CD14-positive monocyte (primary cell): ENCODE measurements at regions not wholly inside any gene's neighbourhood (a gene's known extent, or its start where the extent isn't known, plus 50 kb on each side); places are given as distances from the start of the nearest gene placed in this dataset.

Experiments
- DNase-seq, 3 donors: peaks; one replicate each; pipeline ENCODE4 v3.0.0-alpha.2; 2011 to 2022
- H2AFZ ChIP-seq: 2 replicates; pipeline ENCODE4 v1.6.0; 2012; ENCODE audit warnings: mild to moderate bottlenecking, low read depth, low read length, inconsistent platforms; ENCODE audit not compliant: insufficient read depth, poor library complexity, severe bottlenecking
- H3K27ac ChIP-seq, 2 donors: 1 replicate in 1 of 2; 2 replicates in 1 of 2; pipeline ENCODE4 v1.5.1; 2012 to 2013; ENCODE audit warnings: low read length in 2 of 2, control low read depth in 1 of 2, inconsistent platforms in 1 of 2, low read depth in 1 of 2, mild to moderate bottlenecking in 1 of 2
- H3K27me3 ChIP-seq, 2 donors: one replicate each; pipeline versions ENCODE4 v1.6.0 to v1.6.1; 2011 to 2013; ENCODE audit warnings: low read length in 2 of 2; ENCODE audit not compliant: control insufficient read depth in 2 of 2, insufficient read depth in 2 of 2
- H3K36me3 ChIP-seq, 2 donors: replicated peaks in 1 of 2; 1 replicate in 1 of 2; 2 replicates in 1 of 2; pipeline versions ENCODE4 v1.5.1 to v1.6.1; 2012 to 2013; ENCODE audit warnings: low read length in 2 of 2, control low read depth in 1 of 2, inconsistent platforms in 1 of 2, mild to moderate bottlenecking in 1 of 2; ENCODE audit not compliant: insufficient read depth in 2 of 2, control insufficient read depth in 1 of 2
- H3K4me1 ChIP-seq, 2 donors: 1 replicate in 1 of 2; 2 replicates in 1 of 2; pipeline versions ENCODE4 v1.5.1 to v1.6.1; 2012 to 2013; ENCODE audit warnings: low read length in 2 of 2, control low read depth in 1 of 2, inconsistent platforms in 1 of 2, mild to moderate bottlenecking in 1 of 2, moderate library complexity in 1 of 2; ENCODE audit not compliant: insufficient read depth in 2 of 2, control insufficient read depth in 1 of 2
- H3K4me2 ChIP-seq: replicated peaks from 2 replicates; pipeline ENCODE3; 2012; ENCODE audit warnings: low read length, moderate library complexity, mild to moderate bottlenecking; ENCODE audit not compliant: poor library complexity, severe bottlenecking; ENCODE audit errors: extremely low read depth
- H3K4me3 ChIP-seq, 3 experiments: fragments of 200-600 bp in 1 of 3; sonication (generic) in 1 of 3; replicated peaks in 1 of 3; 1 replicate in 2 of 3; 2 replicates in 1 of 3; pipeline ENCODE4 v1.5.1; 2011 to 2013; ENCODE audit warnings: low read length in 3 of 3, mild to moderate bottlenecking in 3 of 3, control low read depth in 2 of 3, low read depth in 2 of 3, inconsistent platforms in 1 of 3, moderate library complexity in 1 of 3
- H3K79me2 ChIP-seq: 2 replicates; pipeline ENCODE4 v1.6.0; 2012; ENCODE audit warnings: mild to moderate bottlenecking, control low read depth, inconsistent platforms, low read length, moderate library complexity; ENCODE audit not compliant: insufficient read depth
- H3K9ac ChIP-seq: 2 replicates; pipeline ENCODE4 v1.6.0; 2017; ENCODE audit warnings: low read length, mild to moderate bottlenecking; ENCODE audit not compliant: insufficient read depth, poor library complexity, severe bottlenecking
- H3K9me3 ChIP-seq, 2 donors: replicated peaks in 1 of 2; 1 replicate in 1 of 2; 2 replicates in 1 of 2; pipeline versions ENCODE4 v1.5.1 to v1.6.1; 2012 to 2013; ENCODE audit warnings: low read length in 2 of 2, control low read depth in 1 of 2; ENCODE audit not compliant: control insufficient read depth in 1 of 2, insufficient read depth in 1 of 2
- H4K20me1 ChIP-seq: 2 replicates; pipeline ENCODE4 v1.6.0; 2012; ENCODE audit warnings: mild to moderate bottlenecking, low read length, control low read depth, moderate library complexity; ENCODE audit not compliant: insufficient read depth
- H3K27ac Mint-ChIP-seq, 7 donors: one replicate each; pipeline ENCODE4 v1.8.0; 2020; ENCODE audit warnings: mild to moderate bottlenecking in 7 of 7, mixed read lengths in 7 of 7, moderate library complexity in 6 of 7, inconsistent platforms in 2 of 7
- H3K27me3 Mint-ChIP-seq, 3 donors: one replicate each; pipeline ENCODE4 v1.8.0; 2021 to 2022; ENCODE audit warnings: low read depth in 3 of 3, mild to moderate bottlenecking in 3 of 3, mixed read lengths in 3 of 3, moderate library complexity in 3 of 3, inconsistent platforms in 1 of 3
- H3K36me3 Mint-ChIP-seq, 2 donors: one replicate each; pipeline ENCODE4 v1.8.0; 2020; ENCODE audit warnings: mixed read lengths in 2 of 2, inconsistent platforms in 1 of 2, mild to moderate bottlenecking in 1 of 2
- H3K4me1 Mint-ChIP-seq: one replicate; pipeline ENCODE4 v1.8.0; 2020; ENCODE audit warnings: mild to moderate bottlenecking, mixed read lengths
- H3K4me3 Mint-ChIP-seq, 2 donors: one replicate each; pipeline ENCODE4 v1.8.0; 2020; ENCODE audit warnings: mild to moderate bottlenecking in 2 of 2, mixed read lengths in 2 of 2, moderate library complexity in 1 of 2
- H3K9me3 Mint-ChIP-seq, 7 donors: one replicate each; pipeline ENCODE4 v1.8.0; 2020 to 2022; ENCODE audit warnings: mixed read lengths in 7 of 7, mild to moderate bottlenecking in 6 of 7, moderate library complexity in 6 of 7, inconsistent platforms in 2 of 7
- CTCF ChIP-seq: fragments of 200-600 bp; IDR thresholded peaks from one replicate; pipeline ENCODE4 v1.8.0; 2022; ENCODE audit warnings: antibody characterized with exemption, mild to moderate bottlenecking
- WGBS: methylation state at CpG from one replicate; pipeline ENCODE4 v1.1.5; 2013; ENCODE audit warnings: missing lambda C conversion rate; ENCODE audit not compliant: insufficient coverage; 5-methylcytosine and 5-hydroxymethylcytosine counted together
- intact Hi-C, 2 donors: fragments of 100-400 bp; cut with micrococcal nuclease; formaldehyde crosslinking; loops; one replicate each; pipeline versions ENCODE4 v1.15.0 to v1.15.1; 2023

GRCh38 chr12:92539976-92540781 lies 162.6 kb upstream of the PLEKHG7 start:
- DNase-seq = peak in 1 of 3 donors; percentile 58
- Mint-ChIP-seq H3K4me1 (peaks cover 48% of the 10 kb centered on the region), H3K4me3 (no peak overlapping the region), H3K9me3 (no peaks in the 10 kb centered on the region), H3K27ac (peak overlapping the region; percentile 19 to 95 (median 70)), H3K27me3 (peaks cover 0 to 2% (median 1%) of the 10 kb centered on the region in 3 donors), H3K36me3 (no peaks in the 10 kb centered on the region)
- Histone ChIP-seq H3K9ac (no peak overlapping the region), H3K9me3 (no peaks in the 10 kb centered on the region), H3K4me3 (no peak overlapping the region), H3K27ac (no peak overlapping the region), H2AFZ (peak overlapping the region; percentile 19), H3K4me2 (no peak overlapping the region), H3K27me3 (no peaks in the 10 kb centered on the region), H4K20me1 (no peaks in the 10 kb centered on the region), H3K36me3 (no peaks in the 10 kb centered on the region), H3K4me1 (peaks cover 23 to 29% of the 10 kb centered on the region in 2 donors), H3K79me2 (no peaks in the 10 kb centered on the region)
- TF ChIP-seq CTCF = no peak
- intact Hi-C loops = loop anchor here in 1 of 2 donors (5.0 kb wide), 1 partner anchor 38 kb away; no protein-coding TSS in a partner anchor
- WGBS = 54% methylated on average over 11 of the region's 12 CpGs

GRCh38 chr12:92539110-92539749 lies 163.6 kb upstream of the PLEKHG7 start:
- peak overlapping the region; percentile 14 for H3K4me2 ChIP-seq
- H3K9ac ChIP-seq = no peak overlapping the region
- no peaks in the 10 kb centered on the region for H3K36me3 ChIP-seq
- H3K9me3 ChIP-seq = no peaks in the 10 kb centered on the region
- peaks cover 23 to 29% of the 10 kb centered on the region in 2 donors for H3K4me1 ChIP-seq
- intact Hi-C loops = loop anchor here in 1 of 2 donors (5.0 kb wide), 1 partner anchor 37 kb away; no protein-coding TSS in a partner anchor
- H3K27ac ChIP-seq = peak overlapping the region in 1 of 2 donors; percentile 64
- peak; percentile 74 to 95 (median 86) for DNase-seq
- WGBS = 0% methylated on average over 2 of the region's 5 CpGs
- TF ChIP-seq CTCF = no peak
- H3K4me3 ChIP-seq = no peak overlapping the region
- peaks cover 47% of the 10 kb centered on the region for H3K4me1 Mint-ChIP-seq
- no peaks in the 10 kb centered on the region for H4K20me1 ChIP-seq
- peak overlapping the region in 6 of 7 donors; percentile 47 to 95 (median 71) for H3K27ac Mint-ChIP-seq
- H3K4me3 Mint-ChIP-seq = peak overlapping the region in 1 of 2 donors; percentile 12
- no peaks in the 10 kb centered on the region for H3K9me3 Mint-ChIP-seq
- no peaks in the 10 kb centered on the region for H3K36me3 Mint-ChIP-seq
- H3K27me3 ChIP-seq = no peaks in the 10 kb centered on the region
- H3K79me2 ChIP-seq = no peaks in the 10 kb centered on the region
- H3K27me3 Mint-ChIP-seq = peaks cover 0 to 2% (median 0%) of the 10 kb centered on the region in 3 donors
- no peak overlapping the region for H2AFZ ChIP-seq
